ENCODE measurements at regions not wholly inside any gene's neighbourhood (a gene's known extent, or its start where the extent isn't known, plus 50 kb on each side); places are given as distances from the start of the nearest gene placed in this dataset.

DNA sequence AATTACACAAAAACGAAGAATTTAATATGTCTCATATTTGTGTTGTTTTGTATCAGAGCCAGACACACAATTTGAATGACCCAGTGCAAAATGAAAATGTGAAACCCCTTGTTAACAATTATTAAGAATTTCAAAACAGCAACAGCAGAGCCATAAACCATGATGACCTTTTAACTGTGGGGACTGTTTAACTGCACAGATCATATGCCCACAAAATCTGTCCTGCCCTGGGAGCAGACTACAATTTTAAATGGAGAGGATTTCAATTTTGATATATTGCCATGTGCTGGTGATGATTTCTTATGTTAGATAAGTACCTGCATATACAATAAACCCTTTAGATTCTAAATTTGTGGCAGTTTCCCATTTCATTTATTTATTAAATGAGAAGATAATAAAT lies 455.5 kb upstream of the MGAT4C start:
- TF ChIP-seq, protein P1, sequence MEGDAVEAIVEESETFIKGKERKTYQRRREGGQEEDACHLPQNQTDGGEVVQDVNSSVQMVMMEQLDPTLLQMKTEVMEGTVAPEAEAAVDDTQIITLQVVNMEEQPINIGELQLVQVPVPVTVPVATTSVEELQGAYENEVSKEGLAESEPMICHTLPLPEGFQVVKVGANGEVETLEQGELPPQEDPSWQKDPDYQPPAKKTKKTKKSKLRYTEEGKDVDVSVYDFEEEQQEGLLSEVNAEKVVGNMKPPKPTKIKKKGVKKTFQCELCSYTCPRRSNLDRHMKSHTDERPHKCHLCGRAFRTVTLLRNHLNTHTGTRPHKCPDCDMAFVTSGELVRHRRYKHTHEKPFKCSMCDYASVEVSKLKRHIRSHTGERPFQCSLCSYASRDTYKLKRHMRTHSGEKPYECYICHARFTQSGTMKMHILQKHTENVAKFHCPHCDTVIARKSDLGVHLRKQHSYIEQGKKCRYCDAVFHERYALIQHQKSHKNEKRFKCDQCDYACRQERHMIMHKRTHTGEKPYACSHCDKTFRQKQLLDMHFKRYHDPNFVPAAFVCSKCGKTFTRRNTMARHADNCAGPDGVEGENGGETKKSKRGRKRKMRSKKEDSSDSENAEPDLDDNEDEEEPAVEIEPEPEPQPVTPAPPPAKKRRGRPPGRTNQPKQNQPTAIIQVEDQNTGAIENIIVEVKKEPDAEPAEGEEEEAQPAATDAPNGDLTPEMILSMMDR (IDR thresholded peaks at IDR 0.05 in 8 of 11, conservative IDR thresholded peaks at IDR 0.05 in 3 of 11) = no peak
- no peak for TF ChIP-seq POLR2A (IDR thresholded peaks at IDR 0.05)
